Lower leg skin (tissue), 4 donors: ENCODE measurements at regions not wholly inside any gene's neighbourhood (a gene's known extent, or its start where the extent isn't known, plus 50 kb on each side); places are given as distances from the start of the nearest gene placed in this dataset.

Experiments used
- DNase-seq, 2 donors: peaks; one replicate each; pipeline ENCODE4 v3.0.0-alpha.2; 2019; ENCODE audit warnings: low spot score in 2 of 2
- H3K4me3 ChIP-seq: fragments of 200-600 bp; sonication (generic); 2 replicates; pipeline ENCODE4 v1.5.1; 2017; ENCODE audit warnings: mild to moderate bottlenecking, low read depth; ENCODE audit not compliant: poor library complexity, severe bottlenecking
- CTCF ChIP-seq, 3 donors: fragments of 450-650 bp; IDR thresholded peaks; one replicate each; pipeline ENCODE4 v1.5.1; 2016; ENCODE audit warnings: antibody characterized with exemption in 3 of 3, mild to moderate bottlenecking in 3 of 3, moderate library complexity in 2 of 3
- POLR2A ChIP-seq, 2 donors: fragments of 450-650 bp; IDR thresholded peaks; one replicate each; pipeline ENCODE4 v1.6.1; 2016 to 2017; ENCODE audit warnings: antibody characterized with exemption in 2 of 2, mild to moderate bottlenecking in 1 of 2, moderate library complexity in 1 of 2
- WGBS, 2 donors: methylation state at CpG; one replicate each; pipeline ENCODE4 v1.1.5; 2018; 5-methylcytosine and 5-hydroxymethylcytosine counted together
- intact Hi-C: fragments of 100-400 bp; cut with DNase I; formaldehyde crosslinking; loops from one replicate; pipeline ENCODE4 v1.15.0; 2023; ENCODE audit warnings: low total_unique reads

DNA sequence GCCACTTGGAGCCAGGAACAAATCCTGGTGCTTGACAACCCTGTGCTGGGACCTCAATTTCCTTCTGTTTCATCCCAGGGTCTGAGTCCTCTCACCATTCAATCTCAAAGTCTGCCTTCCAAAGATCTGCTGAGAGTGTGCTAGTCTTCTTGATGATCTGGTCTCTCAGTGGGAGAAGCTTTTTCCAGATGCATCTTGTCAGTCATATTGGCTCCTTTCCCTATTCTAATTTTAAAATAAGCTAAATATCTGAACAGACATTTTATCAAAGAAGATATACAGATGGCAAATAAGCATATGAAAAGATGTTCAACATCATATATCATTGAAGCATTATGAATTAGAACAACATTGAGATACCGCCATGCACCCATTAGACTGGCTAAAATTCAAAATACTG, 469.3 kb downstream of the NEBL start:
- no peak for DNase-seq
- TF ChIP-seq POLR2A (IDR thresholded peaks at IDR 0.05), result no peak
- TF ChIP-seq CTCF (IDR thresholded peaks at IDR 0.05), result no peak
- no peak overlapping the region for H3K4me3 ChIP-seq
- intact Hi-C loops, result no loop called here
- 83 to 94% methylated on average over 1 of the region's 1 CpG for WGBS, 2 donors

- no peak for DNase-seq
- intact Hi-C loops, result no loop called here
These were observed 478.8 kb downstream of the NEBL start for GRCh38 chr10:20418286-20418685.

DNA sequence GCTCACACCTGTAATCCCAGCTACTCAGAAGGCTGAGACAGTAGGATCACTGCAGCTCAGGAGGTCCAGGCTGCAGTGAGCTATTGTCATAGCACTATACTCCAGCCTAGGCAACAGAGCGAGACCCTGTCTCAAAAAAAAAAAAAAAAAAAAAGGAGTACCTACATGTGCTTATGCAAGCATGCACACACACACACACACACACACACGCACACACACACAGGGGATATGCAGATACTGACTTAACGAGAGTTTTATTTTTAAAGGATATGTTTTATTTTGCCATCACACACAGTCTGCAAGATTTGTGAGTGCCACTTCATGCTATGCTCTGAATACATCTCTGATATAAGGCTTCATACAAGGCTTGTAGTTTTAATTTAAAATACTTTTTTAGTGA, 479.3 kb downstream of the NEBL start:
- WGBS, 2 donors, result 91 to 94% methylated on average over 3 of the region's 3 CpGs
- no peak for DNase-seq
- H3K4me3 ChIP-seq, result no peak overlapping the region
- TF ChIP-seq POLR2A (IDR thresholded peaks at IDR 0.05) (no peak), CTCF (IDR thresholded peaks at IDR 0.05) (no peak)
- intact Hi-C loops, result no loop called here

More at GRCh38 chr10:20418286-20418685, 478.8 kb downstream of the NEBL start:
- WGBS, 2 donors, result 44 to 49% methylated on average over 3 of the region's 3 CpGs
- H3K4me3 ChIP-seq, result no peak overlapping the region
- TF ChIP-seq CTCF (IDR thresholded peaks at IDR 0.05) (no peak), POLR2A (IDR thresholded peaks at IDR 0.05) (no peak)

DNA sequence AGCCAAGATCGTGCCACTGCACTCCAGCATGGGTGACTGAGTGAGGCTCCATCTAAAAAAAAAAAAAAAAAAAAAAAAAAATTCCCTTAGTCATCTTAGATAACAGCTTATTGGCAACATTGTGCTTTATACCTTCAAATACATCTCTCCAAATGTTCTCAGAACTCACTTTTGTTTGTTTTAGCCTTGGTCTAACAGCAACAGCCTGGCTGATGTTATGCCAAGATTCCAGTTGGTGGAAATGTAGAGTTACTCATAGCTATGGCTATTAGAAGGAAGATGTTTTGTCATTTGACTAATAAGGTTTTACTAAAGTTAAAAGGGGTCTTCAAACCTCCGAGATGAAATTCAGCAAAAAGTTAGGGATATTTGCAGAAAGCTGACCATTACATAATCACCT, 481.4 kb downstream of the NEBL start:
- H3K4me3 ChIP-seq, result no peak overlapping the region
- WGBS, 2 donors, result 92 to 93% methylated on average over 2 of the region's 2 CpGs
- TF ChIP-seq CTCF (IDR thresholded peaks at IDR 0.05) (no peak), POLR2A (IDR thresholded peaks at IDR 0.05) (no peak)
- DNase-seq, result no peak
- intact Hi-C loops, result no loop called here

- H3K4me3 ChIP-seq, result no peak overlapping the region
- TF ChIP-seq POLR2A (IDR thresholded peaks at IDR 0.05) (no peak), CTCF (IDR thresholded peaks at IDR 0.05) (no peak)
- intact Hi-C loops, result no loop called here
- DNase-seq, result no peak
These were observed 489.8 kb downstream of the NEBL start for GRCh38 chr10:20407357-20407756.

DNA sequence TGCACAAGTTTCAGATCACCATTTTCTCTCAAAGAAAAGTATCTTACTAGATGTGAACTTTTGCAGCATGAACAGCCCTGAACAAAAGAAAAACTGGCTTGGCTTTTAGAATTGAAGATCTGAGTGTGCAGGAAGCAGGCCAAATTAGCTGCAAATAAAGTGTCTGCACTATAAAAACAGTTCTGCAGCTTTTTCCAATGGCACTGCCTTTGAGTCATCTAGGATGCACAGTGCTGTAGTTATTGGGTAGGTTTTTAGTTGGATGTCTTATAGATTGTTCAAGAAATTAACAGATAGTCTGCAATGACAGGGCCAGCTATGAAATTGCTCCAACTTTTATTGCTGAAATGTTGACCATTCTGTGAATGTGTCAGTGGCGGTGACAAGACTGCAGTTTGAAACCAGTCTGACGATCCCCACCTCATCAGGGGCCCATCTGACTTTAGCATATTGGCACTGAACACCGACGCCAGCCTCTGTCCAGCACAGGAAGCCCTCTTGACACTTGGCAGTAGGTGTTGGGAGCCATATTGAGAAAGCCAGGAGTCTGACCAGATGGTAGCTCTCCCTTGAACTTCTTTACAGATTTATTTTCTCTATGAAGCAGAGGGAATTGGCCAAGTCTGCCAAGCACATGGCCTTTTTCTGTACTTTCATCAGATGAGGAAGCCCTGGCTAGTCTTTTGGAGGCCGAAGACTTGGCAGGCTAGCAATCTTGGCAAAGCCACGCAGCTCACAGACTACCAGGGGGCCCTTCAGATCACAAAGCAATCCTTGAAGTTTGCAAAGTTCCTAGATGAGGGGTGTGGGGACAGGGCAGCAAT, 490.6 kb downstream of the NEBL start:
- TF ChIP-seq POLR2A (IDR thresholded peaks at IDR 0.05) (no peak), CTCF (IDR thresholded peaks at IDR 0.05) (no peak)
- intact Hi-C loops, result no loop called here
- H3K4me3 ChIP-seq, result no peak overlapping the region
- WGBS, 2 donors, result 59 to 67% methylated on average over 6 of the region's 6 CpGs
- no peak for DNase-seq
